SK-N-MC (cell line): ENCODE measurements at regions not wholly inside any gene's neighbourhood (a gene's known extent, or its start where the extent isn't known, plus 50 kb on each side); places are given as distances from the start of the nearest gene placed in this dataset.

Experiments
- EZH2 ChIP-seq: fragments of 200-600 bp; sonication (generic); IDR thresholded peaks from one replicate; pipeline ENCODE4 v1.6.1; 2017; ENCODE audit warnings: antibody characterized with exemption
- POLR2AphosphoS5 ChIP-seq: IDR thresholded peaks from 2 replicates; pipeline ENCODE4 v1.6.1; 2012; ENCODE audit warnings: mild to moderate bottlenecking, low read depth, low read length, borderline replicate concordance

- TF ChIP-seq POLR2AphosphoS5 (no peak), EZH2 (no peak)
Measured at GRCh38 chr2:123770996-123771720, 253.9 kb upstream of the CNTNAP5 start.
